ENCODE measurements at regions not wholly inside any gene's neighbourhood (a gene's known extent, or its start where the extent isn't known, plus 50 kb on each side); places are given as distances from the start of the nearest gene placed in this dataset.

DNA sequence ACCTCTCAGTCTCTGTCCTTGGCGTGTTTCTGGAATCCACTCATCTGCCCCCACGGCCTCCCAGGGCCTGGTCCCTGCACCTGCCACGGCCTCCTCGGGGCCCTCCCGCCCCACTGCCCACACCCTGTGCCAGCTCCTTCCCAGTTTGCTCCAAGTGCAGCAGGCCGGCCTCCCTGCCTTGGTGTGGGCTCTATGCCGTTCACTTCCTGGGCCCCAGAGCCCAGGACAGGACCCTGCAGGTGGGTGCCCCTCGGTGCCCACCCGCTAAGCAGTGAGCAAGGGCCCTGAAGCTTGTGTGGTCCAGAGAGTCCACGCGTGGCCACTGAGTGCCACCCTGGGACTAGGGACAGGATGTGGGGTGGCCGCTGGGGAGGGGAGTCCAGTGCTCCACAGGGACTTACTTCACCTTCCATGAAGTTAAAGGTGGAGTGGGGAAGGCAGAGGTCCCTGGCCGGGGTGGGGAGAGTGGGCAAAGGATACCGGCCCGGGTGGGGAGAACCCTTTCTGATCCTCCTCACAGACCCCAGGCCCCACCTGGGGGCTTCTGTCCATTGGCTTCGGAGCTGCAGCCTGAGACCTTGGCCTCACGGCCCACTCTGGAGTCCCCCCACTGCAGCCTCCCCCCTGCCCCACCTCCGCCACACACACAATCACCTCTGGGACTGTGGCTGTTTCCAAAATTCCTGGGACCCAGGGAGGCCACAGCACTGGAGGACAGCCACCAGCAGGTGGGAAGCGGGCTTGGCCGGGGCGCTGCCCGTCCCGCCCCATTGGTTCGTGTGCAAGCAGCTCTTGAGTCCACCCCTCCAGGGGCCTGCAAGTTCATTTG is 60.0 kb upstream of the NKX1-1 start:
- Mint-ChIP-seq H3K27me3 (peaks cover 10% of the 10 kb centered on the region), H3K27ac (no peak overlapping the region), H3K9me3 (ENCODE audit: insufficient read depth) (peaks cover 12% of the 10 kb centered on the region), H3K4me1 (no peaks in the 10 kb centered on the region), H3K4me3 (no peak overlapping the region)
- 95% methylated on average over 24 of the region's 24 CpGs for WGBS (ENCODE audit: insufficient coverage)
- Histone ChIP-seq H3K79me2 (ENCODE audit: control insufficient read depth, insufficient read depth, low read length) (no peaks in the 10 kb centered on the region), H3K4me1 (ENCODE audit: control insufficient read depth in 2 of 2, insufficient read depth in 2 of 2, low read length in 2 of 2) (no peaks in the 10 kb centered on the region), H3K9me3 (ENCODE audit: control extremely low read depth in 1 of 3, control insufficient read depth in 2 of 3, insufficient read depth in 1 of 3, low read length in 2 of 3) (peaks cover 0 to 6% (median 0%) of the 10 kb centered on the region in 3 donors), H3K27me3 (replicated peaks in 1 of 4; ENCODE audit: control extremely low read depth in 1 of 4, control insufficient read depth in 3 of 4, insufficient read depth in 4 of 4, low read length in 3 of 4) (peaks cover 0 to 7% (median under 1%) of the 10 kb centered on the region in 4 experiments), H3K36me3 (replicated peaks in 1 of 2; ENCODE audit: control extremely low read depth in 1 of 2, control insufficient read depth in 1 of 2, extremely low read depth in 1 of 2, insufficient read depth in 2 of 2, low read length in 1 of 2) (no peaks in the 10 kb centered on the region), H2AFZ (ENCODE audit: insufficient read depth, low read depth, low read length, poor library complexity, severe bottlenecking) (no peak overlapping the region), H3K4me3 (ENCODE audit: control extremely low read depth in 1 of 5, extremely low read depth in 1 of 5, insufficient read depth in 1 of 5, low read depth in 2 of 5, low read length in 4 of 5) (no peak overlapping the region), H3K4me2 (replicated peaks; ENCODE audit: low read depth, low read length, poor library complexity, severe bottlenecking) (no peak overlapping the region), H4K20me1 (ENCODE audit: control insufficient read depth, insufficient read depth, low read length, poor library complexity, severe bottlenecking) (no peaks in the 10 kb centered on the region), H3K27ac (ENCODE audit: low read length in 2 of 2) (no peak overlapping the region), H3K9ac (ENCODE audit: low read length) (no peak overlapping the region)
- ATAC-seq (ENCODE audit: low read depth) (no peak), DNase-seq (no peak)
- intact Hi-C loops (cut with micrococcal nuclease) = no loop called here
- ChIA-PET CTCF (no interaction called here), POLR2A (no interaction called here)
- TF ChIP-seq CTCF (IDR thresholded peaks at IDR 0.05) (no peak), EZH2 (IDR thresholded peaks at IDR 0.05; ENCODE audit: borderline replicate concordance, insufficient read depth, low read depth, low read length, poor library complexity, severe bottlenecking) (no peak)

GRCh38 chr4:1465173-1466033 is 59.2 kb upstream of the NKX1-1 start:
- Histone ChIP-seq H3K79me2 (ENCODE audit: control insufficient read depth, insufficient read depth, low read length) (no peaks in the 10 kb centered on the region), H3K27me3 (replicated peaks in 1 of 4; ENCODE audit: control extremely low read depth in 1 of 4, control insufficient read depth in 3 of 4, insufficient read depth in 4 of 4, low read length in 3 of 4) (no peaks in the 10 kb centered on the region), H3K9ac (ENCODE audit: low read length) (no peak overlapping the region), H2AFZ (ENCODE audit: insufficient read depth, low read depth, low read length, poor library complexity, severe bottlenecking) (no peak overlapping the region), H3K4me2 (replicated peaks; ENCODE audit: low read depth, low read length, poor library complexity, severe bottlenecking) (no peak overlapping the region), H3K4me3 (ENCODE audit: control extremely low read depth in 1 of 5, extremely low read depth in 1 of 5, insufficient read depth in 1 of 5, low read depth in 2 of 5, low read length in 4 of 5) (no peak overlapping the region), H3K27ac (ENCODE audit: low read length in 2 of 2) (no peak overlapping the region), H3K36me3 (replicated peaks in 1 of 2; ENCODE audit: control extremely low read depth in 1 of 2, control insufficient read depth in 1 of 2, extremely low read depth in 1 of 2, insufficient read depth in 2 of 2, low read length in 1 of 2) (no peaks in the 10 kb centered on the region), H4K20me1 (ENCODE audit: control insufficient read depth, insufficient read depth, low read length, poor library complexity, severe bottlenecking) (no peaks in the 10 kb centered on the region), H3K9me3 (ENCODE audit: control extremely low read depth in 1 of 3, control insufficient read depth in 2 of 3, insufficient read depth in 1 of 3, low read length in 2 of 3) (peaks cover 0 to 6% (median 0%) of the 10 kb centered on the region in 3 donors), H3K4me1 (ENCODE audit: control insufficient read depth in 2 of 2, insufficient read depth in 2 of 2, low read length in 2 of 2) (no peaks in the 10 kb centered on the region)
- no peak for ATAC-seq (ENCODE audit: low read depth)
- intact Hi-C loops (cut with micrococcal nuclease) = no loop called here
- whole genome bisulfite sequencing (ENCODE audit: insufficient coverage) = 91% methylated on average over 22 of the region's 24 CpGs
- no peak overlapping the region for H3K27ac Mint-ChIP-seq
- no peak overlapping the region for H3K4me3 Mint-ChIP-seq
- no peaks in the 10 kb centered on the region for H3K4me1 Mint-ChIP-seq
- DNase-seq = no peak
- ChIA-PET CTCF (no interaction called here), POLR2A (no interaction called here)
- TF ChIP-seq EZH2 (IDR thresholded peaks at IDR 0.05; ENCODE audit: borderline replicate concordance, insufficient read depth, low read depth, low read length, poor library complexity, severe bottlenecking) = no peak
- no peak for TF ChIP-seq CTCF (IDR thresholded peaks at IDR 0.05)
- H3K27me3 Mint-ChIP-seq = peaks cover 13% of the 10 kb centered on the region
- H3K9me3 Mint-ChIP-seq (ENCODE audit: insufficient read depth) = peaks cover 12% of the 10 kb centered on the region
